22Rv1 (cell line): ENCODE measurements at regions not wholly inside any gene's neighbourhood (a gene's known extent, or its start where the extent isn't known, plus 50 kb on each side); places are given as distances from the start of the nearest gene placed in this dataset.

Experiments
- ZFX ChIP-seq: fragments of 450-650 bp; IDR thresholded peaks from 2 replicates; pipeline ENCODE4 v1.6.1; 2017; ENCODE audit warnings: antibody characterized with exemption, borderline replicate concordance
- TF ChIP-seq, protein P1 (sequence below): fragments of 450-650 bp; IDR thresholded peaks from 2 replicates; pipeline ENCODE4 v1.5.1; 2017; ENCODE audit warnings: mild to moderate bottlenecking

DNA sequence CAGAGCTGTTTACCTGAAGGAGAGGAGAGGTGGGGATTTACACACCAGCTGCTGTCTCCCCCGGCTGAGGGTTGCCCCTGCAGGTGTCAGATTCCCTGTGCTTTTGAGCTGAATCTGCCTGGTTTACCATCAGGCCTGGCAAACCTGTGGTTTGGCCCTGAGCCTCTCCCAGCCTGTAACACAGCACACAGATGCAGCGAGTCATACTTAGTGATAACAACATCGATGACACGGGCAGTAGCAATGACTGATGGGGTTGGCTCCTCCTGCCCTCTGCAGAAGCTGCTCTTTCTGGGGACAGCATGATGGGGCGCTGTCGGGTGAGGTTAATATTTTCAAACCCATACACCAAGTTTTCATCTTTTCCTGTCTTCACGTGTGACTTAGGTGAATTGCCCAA is 380.0 kb upstream of the B3GAT1 start:
- TF ChIP-seq, protein P1, sequence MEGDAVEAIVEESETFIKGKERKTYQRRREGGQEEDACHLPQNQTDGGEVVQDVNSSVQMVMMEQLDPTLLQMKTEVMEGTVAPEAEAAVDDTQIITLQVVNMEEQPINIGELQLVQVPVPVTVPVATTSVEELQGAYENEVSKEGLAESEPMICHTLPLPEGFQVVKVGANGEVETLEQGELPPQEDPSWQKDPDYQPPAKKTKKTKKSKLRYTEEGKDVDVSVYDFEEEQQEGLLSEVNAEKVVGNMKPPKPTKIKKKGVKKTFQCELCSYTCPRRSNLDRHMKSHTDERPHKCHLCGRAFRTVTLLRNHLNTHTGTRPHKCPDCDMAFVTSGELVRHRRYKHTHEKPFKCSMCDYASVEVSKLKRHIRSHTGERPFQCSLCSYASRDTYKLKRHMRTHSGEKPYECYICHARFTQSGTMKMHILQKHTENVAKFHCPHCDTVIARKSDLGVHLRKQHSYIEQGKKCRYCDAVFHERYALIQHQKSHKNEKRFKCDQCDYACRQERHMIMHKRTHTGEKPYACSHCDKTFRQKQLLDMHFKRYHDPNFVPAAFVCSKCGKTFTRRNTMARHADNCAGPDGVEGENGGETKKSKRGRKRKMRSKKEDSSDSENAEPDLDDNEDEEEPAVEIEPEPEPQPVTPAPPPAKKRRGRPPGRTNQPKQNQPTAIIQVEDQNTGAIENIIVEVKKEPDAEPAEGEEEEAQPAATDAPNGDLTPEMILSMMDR = no peak
- TF ChIP-seq ZFX = no peak
